Fibroblast of mammary gland (primary cell): ENCODE measurements at regions not wholly inside any gene's neighbourhood (a gene's known extent, or its start where the extent isn't known, plus 50 kb on each side); places are given as distances from the start of the nearest gene placed in this dataset.

ENCODE experiments used
- DNase-seq: peaks from one replicate; pipeline ENCODE4 v3.0.0-alpha.2; 2010; ENCODE audit warnings: low read depth
- H3K4me3 ChIP-seq: 2 replicates; pipeline ENCODE4 v1.5.1; 2011; ENCODE audit warnings: low read depth, mild to moderate bottlenecking, low read length, moderate library complexity; ENCODE audit not compliant: control insufficient read depth
- CTCF ChIP-seq: conservative IDR thresholded peaks from 2 replicates; pipeline ENCODE4 v1.5.1; 2011; ENCODE audit warnings: low read depth, low read length, inconsistent platforms; ENCODE audit not compliant: control insufficient read depth, insufficient read depth

GRCh38 chr19:29089315-29089870 lies 123.6 kb downstream of the UQCRFS1 start:
- no peak for TF ChIP-seq CTCF
- no peak for DNase-seq
- H3K4me3 ChIP-seq, result no peak overlapping the region

- TF ChIP-seq CTCF, result no peak
- no peak overlapping the region for H3K4me3 ChIP-seq
These were observed 124.2 kb downstream of the UQCRFS1 start for GRCh38 chr19:29088761-29089160.

GRCh38 chr19:29086646-29087045 lies 126.3 kb downstream of the UQCRFS1 start:
- H3K4me3 ChIP-seq, result no peak overlapping the region
- TF ChIP-seq CTCF, result no peak
- DNase-seq, result no peak

More at GRCh38 chr19:29088761-29089160, 124.2 kb downstream of the UQCRFS1 start:
- DNase-seq, result no peak

GRCh38 chr19:29086182-29086581 lies 126.8 kb downstream of the UQCRFS1 start:
- TF ChIP-seq CTCF, result no peak
- no peak overlapping the region for H3K4me3 ChIP-seq
- no peak for DNase-seq

GRCh38 chr19:29085630-29086029 lies 127.3 kb downstream of the UQCRFS1 start:
- H3K4me3 ChIP-seq, result no peak overlapping the region
- no peak for TF ChIP-seq CTCF
- no peak for DNase-seq

GRCh38 chr19:29085206-29085605 lies 127.7 kb downstream of the UQCRFS1 start:
- TF ChIP-seq CTCF, result no peak
- no peak overlapping the region for H3K4me3 ChIP-seq
- DNase-seq, result no peak

GRCh38 chr19:29084266-29084665 lies 128.7 kb downstream of the UQCRFS1 start:
- TF ChIP-seq CTCF, result peak; percentile 45
- peak; percentile 31 for DNase-seq
- H3K4me3 ChIP-seq, result no peak overlapping the region
